K562 (cell line): ENCODE measurements at regions not wholly inside any gene's neighbourhood (a gene's known extent, or its start where the extent isn't known, plus 50 kb on each side); places are given as distances from the start of the nearest gene placed in this dataset.
A peak's percentile ranks its signal among the peaks of the same experiment; 100 is the strongest.

Experiments used
- ATAC-seq: fragments of 200-7000 bp; cut with Tn5 transposase; 3 replicates; pipeline ENCODE4 v1.9.1; 2020; ENCODE audit warnings: moderate library complexity
- BruUV-seq: library from RNA; stranded (reverse); fragments of 400-500 nt; replicated peaks from 2 replicates; lab custom pipeline; 2021; lab: Mats Ljungman, UMichigan
- CTCF ChIA-PET: fragments of 300-600 bp; formaldehyde crosslinking; extraction: SDS; loops from one replicate; lab custom pipeline; 2021; ENCODE audit warnings: low intra/inter-chr PET ratio; lab: Yijun Ruan, JAX
- POLR2A ChIA-PET: fragments of 300-600, 350-650 bp; sonication (Branson Sonifier 250); formaldehyde crosslinking; extraction: SDS; loops from one replicate; lab custom pipeline; 2021; ENCODE audit warnings: antibody characterized with exemption, inconsistent platforms; lab: Yijun Ruan, JAX
- DNase-seq, 4 experiments: peaks; one replicate each; pipeline versions ENCODE4 v3.0.0 to v3.0.0-alpha.2; 2011 to 2018; ENCODE audit warnings: low spot score in 3 of 4, mixed read lengths in 3 of 4; ENCODE audit errors: extremely low read depth in 1 of 4
- FAIRE-seq: peaks from 2 replicates; lab custom pipeline; 2011; peaks lifted over from hg19 to GRCh38; lab: Jason Lieb, UNC
- H2AFZ ChIP-seq: 2 replicates; pipeline ENCODE4 v1.6.0; 2011; ENCODE audit warnings: low read depth, low read length, control low read depth, inconsistent platforms
- H3K27ac ChIP-seq: fragments of 200-600 bp; 3 replicates; pipeline ENCODE4 v1.8.0; 2011; ENCODE audit warnings: low read depth, mild to moderate bottlenecking, control low read depth, inconsistent platforms, low read length, moderate library complexity, mixed read lengths; ENCODE audit errors: extremely low read depth
- H3K27me3 ChIP-seq, 2 experiments: fragments of 300-600 bp in 1 of 2; 2 replicates in 1 of 2; 3 replicates in 1 of 2; pipeline versions ENCODE4 v1.6.0 to v1.8.0; 2011; ENCODE audit warnings: inconsistent platforms in 2 of 2, low read length in 2 of 2, mild to moderate bottlenecking in 1 of 2, mixed read lengths in 1 of 2, moderate library complexity in 1 of 2; ENCODE audit not compliant: control insufficient read depth in 2 of 2, insufficient read depth in 2 of 2
- H3K36me3 ChIP-seq: fragments of 300-600 bp; 3 replicates; pipeline ENCODE4 v1.8.0; 2011; ENCODE audit warnings: mild to moderate bottlenecking, low read length, inconsistent platforms; ENCODE audit not compliant: control insufficient read depth, insufficient read depth
- H3K4me1 ChIP-seq, 2 experiments: fragments of 200-600 bp in 1 of 2; replicated peaks in 1 of 2; 2 replicates in 1 of 2; 3 replicates in 1 of 2; pipeline versions ENCODE4 v1.5.1 to v1.8.0; 2011; ENCODE audit warnings: inconsistent platforms in 2 of 2, low read length in 2 of 2, mild to moderate bottlenecking in 1 of 2, mixed read lengths in 1 of 2, moderate library complexity in 1 of 2; ENCODE audit not compliant: control insufficient read depth in 2 of 2, insufficient read depth in 2 of 2
- H3K4me2 ChIP-seq: 2 replicates; pipeline ENCODE4 v1.6.1; 2011; ENCODE audit warnings: low read length, control low read depth, inconsistent platforms, mixed read lengths; ENCODE audit not compliant: insufficient read depth
- H3K4me3 ChIP-seq: fragments of 200-600 bp; sonication (generic), shearing (Covaris generic); 2 replicates; pipeline ENCODE4 v1.5.1; 2016; ENCODE audit warnings: control low read depth, inconsistent platforms
- H3K79me2 ChIP-seq: fragments of 200-600 bp; 3 replicates; pipeline ENCODE4 v1.8.0; 2011; ENCODE audit warnings: low read length, inconsistent platforms; ENCODE audit not compliant: control insufficient read depth, insufficient read depth
- H3K9ac ChIP-seq, 2 experiments: 2 replicates each; pipeline versions ENCODE4 v1.6.0 to v1.6.1; 2011; ENCODE audit warnings: low read depth in 2 of 2, low read length in 2 of 2, control low read depth in 1 of 2, inconsistent platforms in 1 of 2, mild to moderate bottlenecking in 1 of 2, mixed read lengths in 1 of 2; ENCODE audit not compliant: insufficient read depth in 1 of 2
- H3K9me1 ChIP-seq: one replicate; pipeline ENCODE4 v1.6.0; 2011; ENCODE audit warnings: inconsistent platforms, mild to moderate bottlenecking, low read length, moderate library complexity; ENCODE audit not compliant: control insufficient read depth, insufficient read depth
- H3K9me3 ChIP-seq: replicated peaks from 2 replicates; pipeline ENCODE4 v1.5.1; 2011; ENCODE audit warnings: low read depth, low read length, inconsistent platforms; ENCODE audit not compliant: control insufficient read depth, insufficient read depth
- H4K20me1 ChIP-seq: replicated peaks from 2 replicates; pipeline ENCODE4 v1.6.1; 2011; ENCODE audit warnings: low read length, inconsistent platforms, mixed read lengths; ENCODE audit not compliant: control insufficient read depth, insufficient read depth
- ARNT ChIP-seq, 2 experiments: fragments of 450-650 bp; IDR thresholded peaks; 2 replicates each; pipeline ENCODE4 v1.6.1; 2016; ENCODE audit warnings: mild to moderate bottlenecking in 1 of 2
- CEBPG ChIP-seq, 3 experiments: fragments of 200-800 bp in 1 of 3; sonication (Bioruptor generic) in 1 of 3; sonication (generic) in 1 of 3; formaldehyde crosslinking in 1 of 3; IDR thresholded peaks in 2 of 3; conservative IDR thresholded peaks in 1 of 3; 2 replicates each; pipeline versions ENCODE4 v1.6.1 to v1.8.0; 2016 to 2022; ENCODE audit warnings: missing compliant biosample characterization in 2 of 3, missing genetic modification characterization in 2 of 3, mild to moderate bottlenecking in 1 of 3, missing genetic modification reagents in 1 of 3
- CGGBP1 ChIP-seq: fragments of 250-450 bp; sonication (Bioruptor Pico); IDR thresholded peaks from 2 replicates; pipeline ENCODE4 v1.9.0; 2021; ENCODE audit warnings: mild to moderate bottlenecking
- DPF2 ChIP-seq: fragments of 450-650 bp; IDR thresholded peaks from 2 replicates; pipeline ENCODE4 v1.6.1; 2016
- EP400 ChIP-seq: fragments of 450-650 bp; IDR thresholded peaks from 2 replicates; pipeline ENCODE4 v1.6.1; 2017; ENCODE audit warnings: antibody characterized with exemption, mild to moderate bottlenecking, moderate library complexity
- FOXK2 ChIP-seq, 2 experiments: fragments of 450-650 bp; IDR thresholded peaks in 1 of 2; conservative IDR thresholded peaks in 1 of 2; 2 replicates each; pipeline ENCODE4 v1.6.1; 2016; ENCODE audit warnings: low read depth in 2 of 2, mild to moderate bottlenecking in 1 of 2
- HMBOX1 ChIP-seq: sonication (generic); IDR thresholded peaks from 2 replicates; pipeline ENCODE4 v1.6.1; 2016
- LEF1 ChIP-seq: fragments of 450-650 bp; IDR thresholded peaks from 2 replicates; pipeline ENCODE4 v1.6.1; 2016; ENCODE audit warnings: mild to moderate bottlenecking
- MAZ ChIP-seq, 2 experiments: fragments of 450-650 bp in 1 of 2; sonication (generic) in 1 of 2; formaldehyde crosslinking; IDR thresholded peaks in 1 of 2; conservative IDR thresholded peaks in 1 of 2; 2 replicates each; pipeline versions ENCODE4 v1.4.0 to v1.5.0; 2020; ENCODE audit warnings: mild to moderate bottlenecking in 1 of 2, missing genetic modification reagents in 1 of 2
- NFRKB ChIP-seq: fragments of 450-650 bp; IDR thresholded peaks from 2 replicates; pipeline ENCODE4 v1.6.1; 2016; ENCODE audit warnings: low read depth
- NR2C1 ChIP-seq, 2 experiments: fragments of 450-650 bp; IDR thresholded peaks; 2 replicates each; pipeline ENCODE4 v1.6.1; 2017; ENCODE audit warnings: mild to moderate bottlenecking in 2 of 2, antibody characterized with exemption in 1 of 2, inconsistent platforms in 1 of 2, missing compliant biosample characterization in 1 of 2, missing genetic modification characterization in 1 of 2
- PHTF2 ChIP-seq: fragments of 250-450 bp; sonication (Bioruptor Pico); IDR thresholded peaks from 2 replicates; pipeline ENCODE4 v1.5.0; 2021; ENCODE audit warnings: mild to moderate bottlenecking
- POLR2AphosphoS5 ChIP-seq: IDR thresholded peaks from 2 replicates; pipeline ENCODE4 v1.6.1; 2011; ENCODE audit warnings: mild to moderate bottlenecking, low read depth, low read length, moderate library complexity; ENCODE audit not compliant: control insufficient read depth, insufficient read depth
- RCOR1 ChIP-seq, 2 experiments: IDR thresholded peaks; 2 replicates each; pipeline ENCODE4 v1.6.1; 2012; ENCODE audit warnings: low read depth in 2 of 2, low read length in 2 of 2, borderline replicate concordance in 1 of 2, improper control_type of control experiment in 1 of 2
- SMARCA4 ChIP-seq: fragments of 450-650 bp; IDR thresholded peaks from 2 replicates; pipeline ENCODE4 v1.6.1; 2016
- ZBTB49 ChIP-seq: sonication (generic); formaldehyde crosslinking; IDR thresholded peaks from 2 replicates; pipeline ENCODE4 v1.8.0; 2022; ENCODE audit warnings: missing genetic modification reagents, mild to moderate bottlenecking, borderline replicate concordance
- ZBTB8A ChIP-seq: fragments of 450-650 bp; IDR thresholded peaks from 2 replicates; pipeline ENCODE4 v1.6.1; 2018; ENCODE audit warnings: mild to moderate bottlenecking, moderate library complexity; ENCODE audit not compliant: partially characterized antibody
- WGBS: fragments of 100-300 bp; shearing (Covaris generic); methylation state at CpG from one replicate; pipeline ENCODE4 v1.1.6; 2016; ENCODE audit warnings: low coverage, mixed read lengths; ENCODE audit not compliant: insufficient coverage; ENCODE audit errors: missing lambda C conversion rate; 5-methylcytosine and 5-hydroxymethylcytosine counted together
- in situ Hi-C: fragments of 300-500 bp; cut with MboI; formaldehyde crosslinking; loops from 4 replicates; pipeline ENCODE4 v1.15.0; 2018; ENCODE audit warnings: inconsistent platforms, mixed read lengths
- intact Hi-C: fragments of 100-400 bp; cut with micrococcal nuclease; formaldehyde crosslinking; loops from 2 replicates; pipeline ENCODE4 v1.14.2; 2022

- TF ChIP-seq CEBPG (CRISPR knock-in tag; IDR thresholded peaks at IDR 0.05) (no peak), CEBPG (tag; conservative IDR thresholded peaks at IDR 0.05 in 1 of 2, IDR thresholded peaks at IDR 0.05 in 1 of 2) (no peak)
Measured at GRCh38 chr12:91781114-91781513, 364.5 kb downstream of the BTG1 start (continued).

DNA sequence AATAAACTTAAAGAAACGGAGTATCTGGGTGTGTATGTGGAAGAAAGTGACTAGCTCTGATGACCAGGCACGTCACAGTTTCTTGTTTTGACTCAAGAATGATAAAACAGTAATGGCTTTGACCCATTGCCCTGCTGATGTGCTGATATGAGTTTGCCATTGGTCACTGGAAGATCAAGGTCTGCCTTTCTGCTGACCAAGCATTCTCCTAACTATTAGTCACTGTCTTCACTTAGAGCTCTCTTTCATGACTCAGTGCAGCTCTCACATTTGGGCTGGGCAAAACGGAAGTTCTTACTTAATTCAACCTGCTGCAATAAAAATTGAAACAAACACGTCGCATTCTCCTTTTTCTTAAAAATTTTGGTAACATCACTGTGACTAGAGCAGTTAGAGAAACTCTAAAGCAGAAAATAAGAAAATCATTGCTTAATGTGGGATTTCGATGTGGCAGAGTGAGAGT, 366.7 kb downstream of the BTG1 start:
- 18% methylated on average over 6 of the region's 6 CpGs for WGBS
- H3K79me2 ChIP-seq, result peaks cover 5% of the 10 kb centered on the region; the same call in 2 of the 3 replicates
- peaks cover 7% of the 10 kb centered on the region; the same call in 1 of the 2 replicates for H4K20me1 ChIP-seq
- DNase-seq (peak; percentile 20 to 77 (median 40)), FAIRE-seq (peak; percentile 82), ATAC-seq (peak; percentile 98)
- no peak overlapping the region for H3K4me2 ChIP-seq
- no peak overlapping the region for H2AFZ ChIP-seq
- POLR2A ChIA-PET, result interaction anchor here (0.5 to 1.9 kb wide), 5 partner anchors 11 to 390 kb away, joined by 3 to 10 read pairs (median 3); partner anchors contain the start of gene BTG1
- no peaks in the 10 kb centered on the region for H3K9me1 ChIP-seq
- H3K27me3 ChIP-seq, result no peaks in the 10 kb centered on the region
- H3K4me3 ChIP-seq, result no peak overlapping the region
- no peak overlapping the region for H3K9ac ChIP-seq
- H3K9me3 ChIP-seq, result no peaks in the 10 kb centered on the region
- H3K4me1 ChIP-seq, result peaks cover 0 to 12% of the 10 kb centered on the region in 2 experiments; a peak in 3 of 5 replicates
- no peaks in the 10 kb centered on the region; the same call in 2 of the 3 replicates for H3K36me3 ChIP-seq
- no peak overlapping the region for H3K27ac ChIP-seq
- CTCF ChIA-PET, result no interaction called here
- intact Hi-C loops (loop anchor here (10.0 kb wide), 1 partner anchor 144 kb away; no protein-coding TSS in a partner anchor), in situ Hi-C loops (no loop called here)
- BruUV-seq, result no TSS peak
- TF ChIP-seq ARNT (IDR thresholded peaks at IDR 0.05) (0 out of 4 replicates have a peak, but pooled peaks of 1 of the 2 experiments have one; percentile 36), LEF1 (0 out of 2 replicates have a peak, but pooled peaks have one; percentile 41), CGGBP1 (CRISPR knock-in tag) (no peak), MAZ (CRISPR knock-in tag; conservative IDR thresholded peaks at IDR 0.05 in 1 of 2, IDR thresholded peaks at IDR 0.05 in 1 of 2) (0 out of 4 replicates have a peak, but pooled peaks of 1 of the 2 experiments have one; percentile 26), ZBTB8A (no peak), NFRKB (no peak), DPF2 (peak; percentile 87), SMARCA4 (peak; percentile 79), EP400 (no peak), POLR2AphosphoS5 (no peak), NR2C1 (IDR thresholded peaks at IDR 0.05) (no peak), NR2C1 (tag; IDR thresholded peaks at IDR 0.05) (peak; percentile 54), FOXK2 (conservative IDR thresholded peaks at IDR 0.05 in 1 of 2, IDR thresholded peaks at IDR 0.05 in 1 of 2; ENCODE audit: low read depth in 2 of 2) (0 out of 4 replicates have a peak, but pooled peaks of 1 of the 2 experiments have one; percentile 27), PHTF2 (CRISPR knock-in tag) (no peak), HMBOX1 (peak; percentile 94), ZBTB49 (CRISPR knock-in tag) (no peak), RCOR1 (IDR thresholded peaks at IDR 0.05; ENCODE audit: borderline replicate concordance in 1 of 2, low read depth in 2 of 2, low read length in 2 of 2) (peak in 1 of 2 experiments; percentile 96; a peak in 2 of 4 replicates)
